GM19467 (cell line): ENCODE measurements at regions not wholly inside any gene's neighbourhood (a gene's known extent, or its start where the extent isn't known, plus 50 kb on each side); places are given as distances from the start of the nearest gene placed in this dataset.
"Not testable (repeated sequence)": the region's sequence is repeated elsewhere in the genome, so short reads cannot be mapped to it uniquely, and the experiment has no call there.

Source experiments
- ATAC-seq: cut with Tn5 transposase; IDR thresholded peaks from one replicate; pipeline ENCODE4 v1.9.1; 2021; ENCODE audit warnings: mild to moderate bottlenecking, moderate library complexity; ENCODE audit not compliant: unreplicated experiment

GRCh38 chr5:124103056-124103455 lies 591.1 kb downstream of the CSNK1G3 start:
- not testable (repeated sequence) for ATAC-seq

GRCh38 chr5:124102486-124102885 lies 590.5 kb downstream of the CSNK1G3 start:
- no peak for ATAC-seq

GRCh38 chr5:124093658-124094057 lies 581.7 kb downstream of the CSNK1G3 start:
- no peak for ATAC-seq

GRCh38 chr5:124090115-124090514 lies 578.1 kb downstream of the CSNK1G3 start:
- ATAC-seq: no peak

GRCh38 chr5:124089578-124089977 lies 577.6 kb downstream of the CSNK1G3 start:
- ATAC-seq: no peak

- ATAC-seq: no peak
Measured at GRCh38 chr5:124088289-124089032, 576.5 kb downstream of the CSNK1G3 start.

- no peak for ATAC-seq
Measured at GRCh38 chr5:124087752-124088151, 575.8 kb downstream of the CSNK1G3 start.

- no peak for ATAC-seq
Measured at GRCh38 chr5:124080256-124080655, 568.3 kb downstream of the CSNK1G3 start.

GRCh38 chr5:124079062-124079461 lies 567.1 kb downstream of the CSNK1G3 start:
- ATAC-seq: no peak

- ATAC-seq: no peak
Measured at GRCh38 chr5:124074500-124074899, 562.5 kb downstream of the CSNK1G3 start.

GRCh38 chr5:124072570-124072969 lies 560.6 kb downstream of the CSNK1G3 start:
- ATAC-seq: no peak

GRCh38 chr5:124071039-124071438 lies 559.1 kb downstream of the CSNK1G3 start:
- ATAC-seq: no peak

GRCh38 chr5:124065508-124065907 lies 553.5 kb downstream of the CSNK1G3 start:
- ATAC-seq: no peak

GRCh38 chr5:124064956-124065355 lies 553.0 kb downstream of the CSNK1G3 start:
- no peak for ATAC-seq

GRCh38 chr5:124061663-124062062 lies 549.7 kb downstream of the CSNK1G3 start:
- ATAC-seq: no peak

- no peak for ATAC-seq
Measured at GRCh38 chr5:124061068-124061430, 549.1 kb downstream of the CSNK1G3 start.

- no peak for ATAC-seq
Measured at GRCh38 chr5:124060413-124061067, 548.6 kb downstream of the CSNK1G3 start.

- no peak for ATAC-seq
Measured at GRCh38 chr5:124060011-124060410, 548.0 kb downstream of the CSNK1G3 start.

- no peak for ATAC-seq
Measured at GRCh38 chr5:124059200-124059599, 547.2 kb downstream of the CSNK1G3 start.

- ATAC-seq: no peak
Measured at GRCh38 chr5:124057724-124058231, 545.8 kb downstream of the CSNK1G3 start.

- peak; percentile 59 for ATAC-seq
Measured at GRCh38 chr5:124056991-124057723, 545.2 kb downstream of the CSNK1G3 start.
